Endothelial cell of umbilical vein (primary cell): ENCODE measurements at regions not wholly inside any gene's neighbourhood (a gene's known extent, or its start where the extent isn't known, plus 50 kb on each side); places are given as distances from the start of the nearest gene placed in this dataset.

Experiments used
- CTCF ChIP-seq, 2 donors: IDR thresholded peaks; 1 replicate in 1 of 2; 2 replicates in 1 of 2; pipeline ENCODE4 v1.5.1; 2011; ENCODE audit warnings: low read length in 2 of 2, mild to moderate bottlenecking in 2 of 2, moderate library complexity in 2 of 2, control low read depth in 1 of 2, inconsistent platforms in 1 of 2, low read depth in 1 of 2; ENCODE audit not compliant: insufficient read depth in 1 of 2; ENCODE audit errors: extremely low read depth in 1 of 2
- EZH2 ChIP-seq: IDR thresholded peaks from 2 replicates; pipeline ENCODE4 v1.6.1; 2012; ENCODE audit warnings: borderline replicate concordance, low read depth, mild to moderate bottlenecking, moderate library complexity, low read length, inconsistent platforms; ENCODE audit not compliant: severe bottlenecking
- JUN ChIP-seq: IDR thresholded peaks from 2 replicates; pipeline ENCODE4 v1.6.1; 2011; ENCODE audit warnings: borderline replicate concordance, low read depth; ENCODE audit not compliant: insufficient read length, insufficient read depth
- MAX ChIP-seq: IDR thresholded peaks from 2 replicates; pipeline ENCODE4 v1.6.1; 2011; ENCODE audit not compliant: insufficient read depth, insufficient read length
- POLR2A ChIP-seq: IDR thresholded peaks from 2 replicates; pipeline ENCODE4 v1.6.1; 2012; ENCODE audit warnings: low read depth, mild to moderate bottlenecking, control low read depth, low read length
- POLR2AphosphoS5 ChIP-seq: IDR thresholded peaks from 2 replicates; pipeline ENCODE4 v1.6.1; 2012; ENCODE audit warnings: low read depth, mild to moderate bottlenecking, control low read depth, low read length, moderate library complexity; ENCODE audit not compliant: insufficient read depth

GRCh38 chr4:22901631-22902030 is 208.9 kb downstream of the GBA3 start:
- TF ChIP-seq CTCF (IDR thresholded peaks at IDR 0.05; ENCODE audit: extremely low read depth in 1 of 2, insufficient read depth in 1 of 2, low read depth in 1 of 2, low read length in 2 of 2) = no peak
- TF ChIP-seq POLR2AphosphoS5 = no peak
- no peak for TF ChIP-seq EZH2
- TF ChIP-seq POLR2A = no peak
- no peak for TF ChIP-seq MAX
- no peak for TF ChIP-seq JUN
